Tibial artery (tissue), 4 donors: ENCODE measurements at regions not wholly inside any gene's neighbourhood (a gene's known extent, or its start where the extent isn't known, plus 50 kb on each side); places are given as distances from the start of the nearest gene placed in this dataset.

Experiments
- DNase-seq, 2 donors: peaks; one replicate each; pipeline ENCODE4 v3.0.0-alpha.2; 2019
- H3K27ac ChIP-seq, 2 donors: fragments of 200-600 bp; sonication (generic) in 1 of 2; 1 replicate in 1 of 2; 2 replicates in 1 of 2; pipeline ENCODE4 v1.5.1; 2018 to 2019; ENCODE audit warnings: mild to moderate bottlenecking in 1 of 2
- H3K27me3 ChIP-seq, 2 donors: fragments of 200-600 bp; sonication (generic) in 1 of 2; one replicate each; pipeline versions ENCODE4 v1.5.1 to v1.6.0; 2016 to 2019
- H3K36me3 ChIP-seq, 3 donors: fragments of 200-600 bp; sonication (generic) in 2 of 3; one replicate each; pipeline ENCODE4 v1.5.1; 2016 to 2019; ENCODE audit warnings: mild to moderate bottlenecking in 2 of 3
- H3K4me1 ChIP-seq, 4 donors: fragments of 200-600 bp; sonication (generic) in 2 of 4; 1 replicate in 3 of 4; 2 replicates in 1 of 4; pipeline ENCODE4 v1.5.1; 2016 to 2019
- H3K4me3 ChIP-seq, 2 donors: fragments of 200-600 bp; sonication (generic) in 1 of 2; 1 replicate in 1 of 2; 2 replicates in 1 of 2; pipeline ENCODE4 v1.5.1; 2018 to 2019; ENCODE audit warnings: mild to moderate bottlenecking in 2 of 2
- H3K9me3 ChIP-seq, 3 donors: fragments of 200-600 bp; sonication (generic) in 1 of 3; one replicate each; pipeline ENCODE4 v1.5.1; 2016 to 2019
- CTCF ChIP-seq, 2 experiments: fragments of 200-600 bp in 1 of 2; fragments of 450-650 bp in 1 of 2; IDR thresholded peaks; one replicate each; pipeline ENCODE4 v1.5.1; 2017 to 2019; ENCODE audit warnings: antibody characterized with exemption in 2 of 2, mild to moderate bottlenecking in 1 of 2, moderate library complexity in 1 of 2
- intact Hi-C: fragments of 100-400 bp; cut with DNase I; formaldehyde crosslinking; loops from one replicate; pipeline ENCODE4 v1.15.0; 2023; ENCODE audit warnings: low total_unique reads

- intact Hi-C loops, result no loop called here
- no peak for DNase-seq
- H3K27ac ChIP-seq, result no peak overlapping the region
- H3K4me1 ChIP-seq, result no peaks in the 10 kb centered on the region
- no peak for TF ChIP-seq CTCF (IDR thresholded peaks at IDR 0.05)
- no peaks in the 10 kb centered on the region for H3K36me3 ChIP-seq
- no peaks in the 10 kb centered on the region for H3K27me3 ChIP-seq
- H3K4me3 ChIP-seq, result no peak overlapping the region
- no peaks in the 10 kb centered on the region for H3K9me3 ChIP-seq
These were observed 898.9 kb upstream of the EYS start for GRCh38 chr6:66605971-66606370.

GRCh38 chr6:66605011-66605410 lies 898.0 kb upstream of the EYS start:
- no peak for TF ChIP-seq CTCF (IDR thresholded peaks at IDR 0.05)
- Histone ChIP-seq H3K27me3 (no peaks in the 10 kb centered on the region), H3K27ac (no peak overlapping the region), H3K36me3 (no peaks in the 10 kb centered on the region), H3K9me3 (no peaks in the 10 kb centered on the region), H3K4me3 (no peak overlapping the region), H3K4me1 (no peaks in the 10 kb centered on the region)
- no peak for DNase-seq
- intact Hi-C loops, result no loop called here

- TF ChIP-seq CTCF (IDR thresholded peaks at IDR 0.05), result no peak
- Histone ChIP-seq H3K36me3 (no peaks in the 10 kb centered on the region), H3K27me3 (no peaks in the 10 kb centered on the region), H3K4me1 (no peaks in the 10 kb centered on the region), H3K4me3 (no peak overlapping the region), H3K9me3 (no peaks in the 10 kb centered on the region), H3K27ac (no peak overlapping the region)
- DNase-seq, result no peak
- intact Hi-C loops, result no loop called here
These were observed 892.5 kb upstream of the EYS start for GRCh38 chr6:66599541-66599940.

GRCh38 chr6:66578362-66578761 lies 871.3 kb upstream of the EYS start:
- Histone ChIP-seq H3K4me1 (no peaks in the 10 kb centered on the region), H3K9me3 (no peaks in the 10 kb centered on the region), H3K36me3 (no peaks in the 10 kb centered on the region), H3K27me3 (no peaks in the 10 kb centered on the region), H3K4me3 (no peak overlapping the region), H3K27ac (no peak overlapping the region)
- TF ChIP-seq CTCF (IDR thresholded peaks at IDR 0.05), result no peak
- intact Hi-C loops, result no loop called here
- no peak for DNase-seq

- intact Hi-C loops, result no loop called here
These were observed 861.2 kb upstream of the EYS start for GRCh38 chr6:66568271-66568670.

More at GRCh38 chr6:66568271-66568670, 861.2 kb upstream of the EYS start:
- no peaks in the 10 kb centered on the region for H3K27me3 ChIP-seq
- TF ChIP-seq CTCF (IDR thresholded peaks at IDR 0.05), result no peak
- no peak overlapping the region for H3K4me3 ChIP-seq
- H3K36me3 ChIP-seq, result no peaks in the 10 kb centered on the region
- no peaks in the 10 kb centered on the region for H3K9me3 ChIP-seq
- no peak overlapping the region for H3K27ac ChIP-seq
- no peak for DNase-seq
- H3K4me1 ChIP-seq, result no peaks in the 10 kb centered on the region
